ENCODE measurements at regions not wholly inside any gene's neighbourhood (a gene's known extent, or its start where the extent isn't known, plus 50 kb on each side); places are given as distances from the start of the nearest gene placed in this dataset.

DNA sequence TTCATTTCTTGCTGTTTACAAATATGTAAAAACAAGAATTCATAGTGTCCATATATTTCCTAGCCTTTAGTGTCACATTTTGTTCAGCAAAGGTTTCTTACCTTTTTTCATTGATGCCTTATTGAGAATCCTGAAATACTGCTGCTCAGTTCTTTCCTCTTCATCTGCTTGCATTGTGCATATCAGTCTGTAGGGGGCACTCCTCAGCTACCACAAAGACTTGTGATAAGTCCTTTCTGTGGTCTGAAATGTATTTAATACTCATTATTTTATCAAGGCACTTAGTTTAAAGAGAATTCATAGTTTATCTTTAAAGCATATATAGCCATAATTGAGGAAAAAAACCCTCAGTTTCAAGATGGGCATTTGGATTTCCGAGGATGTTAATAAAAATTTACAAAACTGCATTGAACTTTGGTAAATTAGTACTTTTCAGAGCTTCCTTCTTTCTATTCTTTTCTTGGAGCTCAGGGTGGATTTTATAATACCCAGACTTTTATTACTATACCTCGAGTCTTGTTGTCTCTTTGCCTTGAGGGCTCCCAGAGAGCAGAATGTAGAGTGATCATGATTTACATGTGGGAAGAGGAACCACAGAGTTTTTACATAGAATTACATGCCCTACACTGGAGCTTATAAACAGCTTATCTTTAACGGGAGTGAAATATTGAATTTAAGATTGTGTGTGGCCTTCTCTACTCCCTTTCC is 570.1 kb downstream of the PLCL1 start:
- TF ChIP-seq EZH2 (optimal IDR thresholded peaks at IDR 0.05; ENCODE audit: low read depth, low read length) (no peak), EZH2phosphoT487 (IDR thresholded peaks at IDR 0.05; ENCODE audit: low read length) (no peak)
- TF ChIP-seq, protein P1, sequence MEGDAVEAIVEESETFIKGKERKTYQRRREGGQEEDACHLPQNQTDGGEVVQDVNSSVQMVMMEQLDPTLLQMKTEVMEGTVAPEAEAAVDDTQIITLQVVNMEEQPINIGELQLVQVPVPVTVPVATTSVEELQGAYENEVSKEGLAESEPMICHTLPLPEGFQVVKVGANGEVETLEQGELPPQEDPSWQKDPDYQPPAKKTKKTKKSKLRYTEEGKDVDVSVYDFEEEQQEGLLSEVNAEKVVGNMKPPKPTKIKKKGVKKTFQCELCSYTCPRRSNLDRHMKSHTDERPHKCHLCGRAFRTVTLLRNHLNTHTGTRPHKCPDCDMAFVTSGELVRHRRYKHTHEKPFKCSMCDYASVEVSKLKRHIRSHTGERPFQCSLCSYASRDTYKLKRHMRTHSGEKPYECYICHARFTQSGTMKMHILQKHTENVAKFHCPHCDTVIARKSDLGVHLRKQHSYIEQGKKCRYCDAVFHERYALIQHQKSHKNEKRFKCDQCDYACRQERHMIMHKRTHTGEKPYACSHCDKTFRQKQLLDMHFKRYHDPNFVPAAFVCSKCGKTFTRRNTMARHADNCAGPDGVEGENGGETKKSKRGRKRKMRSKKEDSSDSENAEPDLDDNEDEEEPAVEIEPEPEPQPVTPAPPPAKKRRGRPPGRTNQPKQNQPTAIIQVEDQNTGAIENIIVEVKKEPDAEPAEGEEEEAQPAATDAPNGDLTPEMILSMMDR (IDR thresholded peaks at IDR 0.05; ENCODE audit: low read length), result peak; percentile 83
